ENCODE measurements at regions not wholly inside any gene's neighbourhood (a gene's known extent, or its start where the extent isn't known, plus 50 kb on each side); places are given as distances from the start of the nearest gene placed in this dataset.

DNA sequence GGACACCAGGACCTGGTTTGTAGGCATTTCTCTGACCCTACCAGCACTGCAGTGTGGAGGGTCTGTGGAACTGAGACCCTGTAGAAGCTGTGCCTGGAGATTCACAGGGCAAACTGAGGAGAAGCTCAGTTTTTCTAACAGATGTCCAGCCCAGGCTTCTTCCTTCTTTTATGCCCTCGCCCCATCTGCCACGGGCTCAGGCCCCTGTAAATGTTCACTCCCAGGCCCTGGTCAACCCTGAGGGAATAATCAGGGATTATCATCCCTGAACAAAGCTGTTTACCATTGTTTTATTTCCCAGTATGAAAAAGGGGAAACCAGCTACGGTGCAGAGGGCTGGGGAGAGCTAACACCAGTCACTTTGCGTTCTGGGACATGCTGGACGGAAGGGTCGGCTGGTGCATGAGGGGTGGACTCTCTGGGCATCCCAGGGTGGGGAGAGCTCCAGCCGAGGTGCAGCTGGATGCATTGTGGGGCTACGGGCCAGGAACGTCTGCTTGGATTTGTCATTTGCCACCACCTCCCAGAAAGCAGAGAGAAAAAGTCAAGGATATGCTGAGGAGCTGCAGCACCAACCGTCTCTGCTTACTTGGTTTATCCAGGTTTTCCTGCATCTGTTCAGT lies 183.8 kb downstream of the TFCP2L1 start:
- Mint-ChIP-seq H3K27ac (no peak overlapping the region), H3K9me3 (no peaks in the 10 kb centered on the region), H3K4me1 (no peaks in the 10 kb centered on the region), H3K36me3 (ENCODE audit: low read depth) (no peaks in the 10 kb centered on the region), H3K27me3 (peaks cover 12% of the 10 kb centered on the region), H3K4me3 (no peak overlapping the region)
- no peak for ATAC-seq (replicated peaks)

DNA sequence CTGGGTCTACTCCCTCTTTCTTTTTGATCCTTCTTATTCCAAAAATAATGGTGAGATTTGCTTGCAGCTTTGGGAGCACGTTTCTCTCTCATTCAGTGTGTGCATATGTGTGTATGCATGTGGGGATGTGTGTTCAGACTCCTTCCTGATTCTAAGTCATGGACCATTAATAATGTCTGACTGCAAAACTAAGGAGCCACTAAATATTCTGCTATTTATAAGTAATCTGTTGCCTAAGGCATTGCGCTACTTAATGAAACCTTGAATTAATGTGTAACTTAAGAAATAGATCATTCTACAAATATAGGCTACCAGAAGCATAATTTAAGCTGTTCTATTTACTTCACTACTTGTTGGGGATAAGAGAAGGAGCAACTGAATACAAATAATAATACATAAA lies 182.1 kb downstream of the TFCP2L1 start:
- Mint-ChIP-seq H3K4me3 (no peak overlapping the region), H3K4me1 (no peaks in the 10 kb centered on the region), H3K36me3 (ENCODE audit: low read depth) (no peaks in the 10 kb centered on the region), H3K27ac (no peak overlapping the region), H3K27me3 (peaks cover 10% of the 10 kb centered on the region), H3K9me3 (no peaks in the 10 kb centered on the region)
- no peak for ATAC-seq (replicated peaks)

DNA sequence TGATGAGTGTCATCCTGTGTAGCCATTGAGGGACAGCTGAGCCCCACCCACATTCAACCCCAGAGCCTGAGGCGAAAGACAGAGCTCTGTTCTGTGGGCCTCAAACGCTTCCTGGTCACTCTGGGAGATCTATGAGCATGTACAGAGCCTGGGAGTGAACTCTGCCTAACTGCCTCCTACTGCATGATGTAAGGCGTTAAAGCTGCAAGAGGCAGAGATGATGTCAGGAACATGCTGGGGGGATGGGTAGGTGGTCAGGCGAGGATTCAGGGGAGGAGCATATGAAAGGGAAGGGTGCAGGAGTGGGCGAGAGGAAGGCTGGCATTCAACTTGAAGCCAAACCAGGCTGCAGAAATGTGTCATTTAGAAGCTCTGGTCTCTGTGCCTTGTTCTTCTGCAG lies 181.0 kb downstream of the TFCP2L1 start:
- Mint-ChIP-seq H3K4me1 (no peaks in the 10 kb centered on the region), H3K36me3 (ENCODE audit: low read depth) (no peaks in the 10 kb centered on the region), H3K4me3 (no peak overlapping the region), H3K27ac (no peak overlapping the region), H3K9me3 (no peaks in the 10 kb centered on the region), H3K27me3 (peaks cover 10% of the 10 kb centered on the region)
- no peak for ATAC-seq (replicated peaks)

DNA sequence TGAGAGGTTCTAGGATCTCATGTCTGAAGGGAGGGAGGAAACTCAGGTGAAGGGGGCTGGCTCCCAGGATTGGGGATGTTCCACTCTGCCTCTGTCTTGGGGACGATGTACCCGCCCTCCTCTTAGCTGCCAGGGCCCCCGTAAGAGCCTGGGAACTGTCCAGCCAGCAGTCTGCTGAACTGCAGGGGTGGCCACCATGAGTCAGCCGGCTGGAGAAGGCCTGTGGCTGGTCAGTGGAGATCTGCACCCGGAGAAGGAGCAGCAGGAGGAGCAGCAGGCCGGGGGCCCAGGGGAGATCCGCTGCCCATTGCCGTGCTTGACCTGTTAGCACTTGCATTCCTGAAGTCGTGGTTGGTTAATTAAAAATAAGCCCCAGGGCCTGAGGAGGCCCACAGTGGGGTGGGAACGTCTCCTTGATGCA lies 180.3 kb downstream of the TFCP2L1 start:
- no peak overlapping the region for H3K27ac Mint-ChIP-seq
- no peak overlapping the region for H3K4me3 Mint-ChIP-seq
- peaks cover 10% of the 10 kb centered on the region for H3K27me3 Mint-ChIP-seq
- no peaks in the 10 kb centered on the region for H3K36me3 Mint-ChIP-seq (ENCODE audit: low read depth)
- ATAC-seq (replicated peaks), result no peak
- no peaks in the 10 kb centered on the region for H3K4me1 Mint-ChIP-seq
- no peaks in the 10 kb centered on the region for H3K9me3 Mint-ChIP-seq

DNA sequence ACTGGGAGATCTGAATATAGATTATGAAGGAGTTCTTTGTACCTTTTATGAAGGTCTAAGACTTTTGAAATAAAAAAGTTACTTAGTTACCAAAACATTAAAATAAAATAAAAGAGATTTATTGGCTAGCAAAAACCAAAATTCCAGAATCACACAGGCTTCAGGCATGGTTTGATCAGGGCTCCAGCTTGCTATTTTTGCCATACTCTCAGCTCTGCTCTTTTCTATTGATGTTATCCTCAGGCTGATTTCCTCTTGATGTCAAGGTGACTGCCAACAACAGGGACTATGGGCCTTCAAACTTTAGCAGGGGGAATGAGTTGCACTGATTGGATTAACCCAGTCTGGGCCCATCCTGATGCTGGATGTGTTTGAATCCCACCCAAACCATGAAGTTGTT lies 174.1 kb downstream of the TFCP2L1 start:
- Mint-ChIP-seq H3K4me1 (no peaks in the 10 kb centered on the region), H3K27ac (no peak overlapping the region), H3K36me3 (ENCODE audit: low read depth) (no peaks in the 10 kb centered on the region), H3K4me3 (no peak overlapping the region), H3K9me3 (no peaks in the 10 kb centered on the region), H3K27me3 (peaks cover 5% of the 10 kb centered on the region)
- no peak for ATAC-seq (replicated peaks)

DNA sequence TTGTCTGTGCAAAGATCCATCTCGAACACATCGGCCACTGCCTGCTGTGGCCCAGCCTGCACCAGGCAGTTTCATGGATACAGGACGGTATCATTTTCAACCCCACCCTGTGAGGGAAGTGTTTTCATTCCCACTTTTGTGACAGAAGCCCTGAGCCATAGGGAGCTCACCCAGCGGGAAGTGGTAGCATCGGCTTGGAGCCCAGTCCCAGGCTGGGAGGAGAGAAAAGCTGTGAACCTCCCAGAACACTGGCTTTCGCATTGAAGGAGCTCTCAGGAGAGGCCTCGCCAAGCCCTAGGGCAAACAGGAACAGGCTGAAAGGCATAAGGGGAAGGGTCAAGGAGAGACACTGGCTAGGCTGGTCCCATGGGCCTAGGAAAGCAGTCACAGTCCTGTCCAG lies 166.1 kb downstream of the TFCP2L1 start:
- Mint-ChIP-seq H3K4me1 (no peaks in the 10 kb centered on the region), H3K9me3 (no peaks in the 10 kb centered on the region), H3K4me3 (no peak overlapping the region), H3K27me3 (peaks cover 7% of the 10 kb centered on the region), H3K27ac (no peak overlapping the region), H3K36me3 (ENCODE audit: low read depth) (no peaks in the 10 kb centered on the region)
- no peak for ATAC-seq (replicated peaks)

DNA sequence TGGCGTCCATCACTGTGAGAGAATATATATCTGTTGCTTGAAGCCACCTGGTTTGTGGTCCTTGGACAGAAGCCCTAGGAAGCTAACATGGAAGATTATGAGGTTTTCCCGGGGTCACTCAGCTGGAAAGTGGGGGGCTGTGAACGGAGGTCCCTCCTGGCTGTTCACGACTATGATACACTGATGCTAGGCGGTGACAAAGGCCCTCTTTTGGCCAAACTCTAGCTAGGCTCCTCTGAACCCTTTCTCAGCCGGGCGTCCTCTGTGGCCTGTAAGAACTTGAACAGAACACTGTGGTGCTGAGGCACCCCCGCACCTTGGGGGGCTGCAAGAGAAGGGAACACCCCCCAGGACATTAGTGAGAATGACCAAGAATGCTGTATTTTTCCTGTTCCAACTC lies 164.6 kb downstream of the TFCP2L1 start:
- no peak for ATAC-seq (replicated peaks)
- no peaks in the 10 kb centered on the region for H3K36me3 Mint-ChIP-seq (ENCODE audit: low read depth)
- no peaks in the 10 kb centered on the region for H3K9me3 Mint-ChIP-seq
- peaks cover 9% of the 10 kb centered on the region for H3K27me3 Mint-ChIP-seq
- H3K27ac Mint-ChIP-seq, result no peak overlapping the region
- H3K4me3 Mint-ChIP-seq, result no peak overlapping the region
- H3K4me1 Mint-ChIP-seq, result no peaks in the 10 kb centered on the region

DNA sequence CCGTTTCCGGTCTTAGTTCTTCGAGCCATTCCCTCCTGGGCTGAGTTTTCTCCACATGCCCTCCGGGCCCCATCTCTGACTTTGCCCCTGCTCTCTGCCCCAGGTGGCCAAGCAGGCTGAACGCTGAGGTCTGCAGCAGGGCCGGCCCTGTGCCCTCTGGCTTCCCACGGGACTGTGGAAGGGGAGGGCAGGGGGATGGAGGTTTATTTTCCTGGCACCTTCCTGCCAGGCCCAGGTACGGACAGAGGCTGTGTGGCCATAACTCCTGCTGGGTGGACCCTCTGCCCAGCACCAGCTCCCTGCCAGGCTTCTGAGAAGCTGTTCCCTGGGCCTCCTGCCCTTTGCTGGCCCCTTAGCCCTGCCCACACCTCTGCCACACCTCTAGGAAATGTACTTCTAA lies 164.0 kb downstream of the TFCP2L1 start:
- H3K4me1 Mint-ChIP-seq, result no peaks in the 10 kb centered on the region
- H3K36me3 Mint-ChIP-seq (ENCODE audit: low read depth), result no peaks in the 10 kb centered on the region
- ATAC-seq (replicated peaks), result no peak
- no peaks in the 10 kb centered on the region for H3K9me3 Mint-ChIP-seq
- H3K27ac Mint-ChIP-seq, result no peak overlapping the region
- peaks cover 9% of the 10 kb centered on the region for H3K27me3 Mint-ChIP-seq
- H3K4me3 Mint-ChIP-seq, result no peak overlapping the region

DNA sequence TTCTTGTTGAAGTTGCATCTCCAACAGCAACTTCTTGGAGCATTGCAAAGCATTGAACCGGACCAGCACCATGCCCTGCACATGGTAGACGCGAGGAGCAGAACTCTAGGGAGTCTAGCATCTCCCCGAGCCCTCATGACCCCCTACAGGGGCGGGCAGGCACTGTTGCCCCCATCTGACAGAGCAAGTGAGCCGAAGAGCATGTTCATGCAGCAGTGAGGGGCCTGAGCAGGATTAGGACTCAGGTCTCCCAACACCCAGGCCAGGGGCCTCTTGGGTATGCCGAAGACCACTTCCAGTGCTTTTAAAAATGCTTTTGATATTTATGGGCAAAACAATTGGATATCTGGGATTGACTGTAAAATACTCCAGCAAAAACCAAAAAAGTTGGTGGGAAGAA lies 163.3 kb downstream of the TFCP2L1 start:
- no peak for ATAC-seq (replicated peaks)
- Mint-ChIP-seq H3K4me1 (no peaks in the 10 kb centered on the region), H3K9me3 (no peaks in the 10 kb centered on the region), H3K36me3 (ENCODE audit: low read depth) (no peaks in the 10 kb centered on the region), H3K27me3 (peaks cover 9% of the 10 kb centered on the region), H3K4me3 (no peak overlapping the region), H3K27ac (no peak overlapping the region)

DNA sequence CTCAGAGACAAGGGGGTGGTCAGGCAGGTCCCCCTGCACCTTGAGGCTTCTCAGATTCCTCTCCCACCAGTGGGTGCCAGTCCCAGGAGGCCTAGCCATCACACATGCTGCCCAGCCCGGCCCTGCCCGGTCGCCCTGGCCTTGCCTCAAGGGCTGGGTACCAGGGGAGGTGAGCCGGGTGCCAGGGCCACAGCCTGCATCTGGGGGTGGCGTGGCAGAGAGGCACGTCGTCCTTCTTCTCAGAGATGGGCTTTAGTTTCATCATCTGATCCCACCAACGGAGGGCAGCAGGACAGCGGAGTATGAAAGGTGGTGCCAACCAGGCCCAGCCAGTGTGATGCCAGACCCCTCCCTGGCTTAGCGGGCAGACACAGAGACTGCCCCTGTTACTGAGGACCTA lies 161.7 kb downstream of the TFCP2L1 start:
- Mint-ChIP-seq H3K4me1 (no peaks in the 10 kb centered on the region), H3K36me3 (ENCODE audit: low read depth) (no peaks in the 10 kb centered on the region), H3K27me3 (peaks cover 9% of the 10 kb centered on the region), H3K27ac (no peak overlapping the region), H3K4me3 (no peak overlapping the region), H3K9me3 (no peaks in the 10 kb centered on the region)
- no peak for ATAC-seq (replicated peaks)

DNA sequence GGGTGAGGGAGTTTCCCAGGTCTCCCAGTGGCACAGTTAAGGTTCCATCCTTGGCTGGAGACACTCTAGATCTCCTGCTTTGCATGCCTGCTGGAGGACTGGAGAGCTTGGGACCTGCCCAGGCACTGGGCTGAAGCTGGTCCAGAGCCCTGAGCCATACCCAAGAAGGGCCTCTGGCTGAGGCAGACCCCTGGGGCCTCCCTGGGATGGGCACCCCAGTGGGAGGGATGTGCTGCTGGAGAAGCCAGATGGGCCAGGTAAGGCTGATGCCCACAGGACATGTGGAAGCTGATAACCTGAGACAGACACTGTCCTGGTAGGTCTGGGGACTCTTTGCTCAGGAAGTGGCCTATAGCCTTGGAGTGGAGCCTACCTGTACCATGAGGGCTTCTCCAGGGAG lies 160.7 kb downstream of the TFCP2L1 start:
- Mint-ChIP-seq H3K36me3 (ENCODE audit: low read depth) (no peaks in the 10 kb centered on the region), H3K27me3 (peaks cover 9% of the 10 kb centered on the region), H3K9me3 (no peaks in the 10 kb centered on the region), H3K4me3 (no peak overlapping the region), H3K27ac (no peak overlapping the region), H3K4me1 (no peaks in the 10 kb centered on the region)
- peak; percentile 12 for ATAC-seq (replicated peaks)

DNA sequence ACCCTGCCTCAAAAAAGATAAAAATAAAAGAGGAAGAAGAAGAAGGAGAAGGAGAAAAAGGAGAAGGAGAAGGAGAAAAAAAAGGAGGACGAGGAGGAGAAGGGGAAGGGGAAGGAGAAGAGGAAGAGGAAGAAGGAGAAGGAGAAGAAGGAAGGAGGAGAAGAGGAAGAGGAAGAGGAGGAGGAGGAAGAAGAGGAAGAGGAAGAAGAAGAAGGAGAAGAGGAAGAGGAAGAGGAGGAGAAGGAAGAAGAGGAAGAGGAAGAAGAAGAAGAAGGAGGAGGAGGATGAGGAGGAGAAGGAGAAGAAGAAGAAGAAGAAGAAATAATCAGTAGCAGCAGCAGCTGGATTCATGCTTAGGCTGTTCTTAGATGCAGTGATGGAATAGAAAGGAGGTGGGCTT lies 159.7 kb downstream of the TFCP2L1 start:
- Mint-ChIP-seq H3K4me1 (no peaks in the 10 kb centered on the region), H3K27me3 (peaks cover 9% of the 10 kb centered on the region), H3K4me3 (no peak overlapping the region), H3K36me3 (ENCODE audit: low read depth) (no peaks in the 10 kb centered on the region), H3K27ac (no peak overlapping the region), H3K9me3 (no peaks in the 10 kb centered on the region)
- ATAC-seq (replicated peaks), result no peak

DNA sequence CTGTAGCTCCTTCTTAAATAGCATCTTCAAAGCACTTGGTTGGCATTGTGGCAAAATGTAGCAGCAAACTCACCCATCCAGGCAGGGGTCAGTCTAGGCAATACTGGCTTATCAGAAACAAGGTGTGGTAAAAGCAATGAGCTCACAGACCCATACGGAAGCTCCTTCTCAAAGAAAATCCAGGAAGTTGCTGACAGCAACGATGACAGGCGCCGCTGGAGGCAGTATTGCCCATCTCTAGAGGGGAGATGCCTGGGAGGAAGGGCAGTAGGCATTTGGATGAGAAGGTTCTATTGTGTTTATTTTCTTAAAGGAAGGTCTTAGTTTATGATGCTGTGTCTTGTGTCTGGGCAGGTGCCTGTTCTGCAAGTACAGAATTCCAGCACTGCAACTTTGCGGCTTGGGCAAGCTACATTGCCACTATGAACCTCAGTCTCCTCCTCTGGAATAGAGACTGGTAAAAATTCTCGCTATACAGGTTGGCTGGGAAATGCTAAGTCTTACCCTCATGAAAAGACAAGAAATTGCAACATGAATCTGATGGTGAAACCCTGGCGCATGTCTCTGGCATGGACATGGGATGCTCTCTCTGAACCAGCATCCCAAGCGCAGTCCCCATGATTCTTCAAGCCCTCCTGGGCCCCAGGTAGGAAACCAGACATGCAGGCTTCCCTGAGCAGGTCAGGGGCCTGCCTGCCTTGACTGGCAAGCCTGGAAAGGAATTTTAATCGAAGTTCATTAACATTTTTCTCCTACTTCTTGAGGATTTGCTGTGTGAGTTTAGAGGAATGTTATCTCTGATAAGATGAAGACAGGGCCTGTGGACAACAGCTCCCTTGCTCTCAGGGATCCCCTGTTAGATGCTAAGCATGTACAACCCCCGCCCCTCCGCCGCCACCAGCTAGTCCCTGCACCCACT lies 156.0 kb downstream of the TFCP2L1 start:
- no peak overlapping the region for H3K4me3 Mint-ChIP-seq
- no peak for ATAC-seq (replicated peaks)

DNA sequence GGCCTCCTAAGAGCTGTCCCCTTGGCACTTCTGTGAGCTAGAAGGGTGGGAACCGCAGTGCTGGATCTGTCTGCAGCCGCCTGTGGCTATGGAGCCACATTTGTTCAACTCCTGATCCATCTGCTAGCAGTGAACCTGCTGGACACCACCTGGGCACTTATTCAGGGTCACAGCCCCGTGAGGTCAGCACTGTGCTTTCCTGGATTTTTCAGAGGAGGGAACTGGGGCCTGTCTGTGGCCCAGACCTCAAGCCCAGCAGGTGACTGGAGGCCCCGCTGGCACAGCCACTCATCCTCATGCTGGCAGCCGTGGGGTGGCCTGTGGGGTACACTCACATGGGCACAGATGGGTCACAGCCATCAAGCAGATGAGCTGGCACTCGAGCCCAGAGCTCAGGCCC lies 155.3 kb downstream of the TFCP2L1 start:
- H3K4me3 Mint-ChIP-seq, result no peak overlapping the region
- no peak for ATAC-seq (replicated peaks)
- H3K9me3 Mint-ChIP-seq, result no peaks in the 10 kb centered on the region
- peaks cover 6% of the 10 kb centered on the region for H3K27me3 Mint-ChIP-seq
- H3K36me3 Mint-ChIP-seq (ENCODE audit: low read depth), result no peaks in the 10 kb centered on the region
- H3K27ac Mint-ChIP-seq, result no peak overlapping the region
- no peaks in the 10 kb centered on the region for H3K4me1 Mint-ChIP-seq

More for the DNA sequence above, 156.0 kb downstream of the TFCP2L1 start:
- Mint-ChIP-seq H3K4me1 (no peaks in the 10 kb centered on the region), H3K27ac (no peak overlapping the region), H3K9me3 (no peaks in the 10 kb centered on the region), H3K27me3 (peaks cover 4% of the 10 kb centered on the region), H3K36me3 (ENCODE audit: low read depth) (no peaks in the 10 kb centered on the region)

DNA sequence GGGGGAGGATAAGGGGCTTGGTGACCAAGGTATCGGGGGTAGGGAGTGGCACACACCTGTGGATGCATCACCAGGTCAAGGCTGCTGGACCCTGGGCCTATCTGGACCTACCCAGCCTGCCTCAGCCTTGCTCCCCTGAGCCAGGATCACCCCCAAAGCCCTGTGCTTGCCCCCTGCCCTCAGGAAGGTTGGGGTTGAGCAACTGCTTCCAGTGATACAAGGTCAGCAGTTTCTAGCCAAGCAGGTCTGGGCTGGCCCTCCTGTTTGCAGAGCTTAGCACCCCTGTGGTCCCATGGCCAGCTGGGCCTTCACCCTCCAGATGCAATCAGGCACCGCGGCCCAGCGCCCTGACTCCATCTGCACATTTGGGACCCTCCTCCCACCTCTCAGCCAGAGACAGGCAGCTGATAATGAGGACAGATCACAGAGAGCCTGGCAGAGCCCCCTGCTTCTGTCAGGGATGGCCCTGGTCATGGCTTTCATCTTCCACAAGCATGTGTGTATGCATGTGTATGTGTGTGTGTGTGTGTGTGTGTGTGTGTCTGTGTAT lies 154.6 kb downstream of the TFCP2L1 start:
- ATAC-seq (replicated peaks), result no peak
- Mint-ChIP-seq H3K36me3 (ENCODE audit: low read depth) (no peaks in the 10 kb centered on the region), H3K27me3 (peaks cover 6% of the 10 kb centered on the region), H3K4me3 (no peak overlapping the region), H3K9me3 (no peaks in the 10 kb centered on the region), H3K27ac (no peak overlapping the region), H3K4me1 (no peaks in the 10 kb centered on the region)

Data from activated T-helper 17 cell treated with anti-CD3 and anti-CD28 coated beads, Interleukin-2, amount 50 U/mL, for 72 hours (primary cell).